Activated T-helper 17 cell treated with anti-CD3 and anti-CD28 coated beads, Interleukin-2, amount 50 U/mL, for 72 hours (primary cell): ENCODE measurements at regions not wholly inside any gene's neighbourhood (a gene's known extent, or its start where the extent isn't known, plus 50 kb on each side); places are given as distances from the start of the nearest gene placed in this dataset.

ENCODE experiments used
- ATAC-seq: fragments of 150-1000 bp; cut with Tn5 transposase; replicated peaks from 2 replicates; pipeline ENCODE4 v1.10.0; 2021; ENCODE audit warnings: mild to moderate bottlenecking, moderate library complexity
- H3K27ac Mint-ChIP-seq: one replicate; pipeline ENCODE4 v1.8.0; 2022; ENCODE audit warnings: mixed read lengths
- H3K27me3 Mint-ChIP-seq: one replicate; pipeline ENCODE4 v1.8.0; 2022; ENCODE audit warnings: mixed read lengths
- H3K36me3 Mint-ChIP-seq: one replicate; pipeline ENCODE4 v1.8.0; 2022; ENCODE audit warnings: low read depth, mild to moderate bottlenecking, mixed read lengths
- H3K4me1 Mint-ChIP-seq: one replicate; pipeline ENCODE4 v1.8.0; 2022; ENCODE audit warnings: mixed read lengths
- H3K4me3 Mint-ChIP-seq: one replicate; pipeline ENCODE4 v1.8.0; 2022; ENCODE audit warnings: mild to moderate bottlenecking, mixed read lengths
- H3K9me3 Mint-ChIP-seq: one replicate; pipeline ENCODE4 v1.8.0; 2022; ENCODE audit warnings: mixed read lengths

- ATAC-seq = no peak
- Mint-ChIP-seq H3K36me3 (no peaks in the 10 kb centered on the region), H3K4me1 (peaks cover 36% of the 10 kb centered on the region), H3K27me3 (no peaks in the 10 kb centered on the region), H3K9me3 (no peaks in the 10 kb centered on the region), H3K4me3 (no peak overlapping the region), H3K27ac (no peak overlapping the region)
These were observed 527.7 kb downstream of the FUT8 start for GRCh38 chr14:65940056-65940735.

DNA sequence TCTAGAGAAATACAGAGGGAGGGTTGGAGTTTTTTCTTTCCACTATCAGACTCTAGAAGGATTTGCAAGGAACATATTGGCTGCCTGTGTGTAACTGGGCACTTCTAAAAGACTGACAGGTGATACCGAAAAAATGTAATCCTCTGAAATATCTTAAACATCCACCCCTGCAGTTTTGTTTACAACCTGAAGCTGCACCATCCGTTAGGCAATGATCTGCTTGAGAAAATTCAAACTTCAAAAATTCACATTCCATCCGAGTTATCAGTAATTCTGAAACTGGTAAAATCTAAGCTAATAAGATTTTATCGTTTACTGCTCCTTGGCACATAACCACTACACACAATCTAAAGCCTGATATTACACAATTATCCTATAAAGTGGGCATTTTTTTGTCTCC, 528.6 kb downstream of the FUT8 start:
- Mint-ChIP-seq H3K27me3 (no peaks in the 10 kb centered on the region), H3K27ac (no peak overlapping the region), H3K4me3 (no peak overlapping the region), H3K36me3 (no peaks in the 10 kb centered on the region), H3K9me3 (no peaks in the 10 kb centered on the region), H3K4me1 (peaks cover 36% of the 10 kb centered on the region)
- ATAC-seq = no peak

DNA sequence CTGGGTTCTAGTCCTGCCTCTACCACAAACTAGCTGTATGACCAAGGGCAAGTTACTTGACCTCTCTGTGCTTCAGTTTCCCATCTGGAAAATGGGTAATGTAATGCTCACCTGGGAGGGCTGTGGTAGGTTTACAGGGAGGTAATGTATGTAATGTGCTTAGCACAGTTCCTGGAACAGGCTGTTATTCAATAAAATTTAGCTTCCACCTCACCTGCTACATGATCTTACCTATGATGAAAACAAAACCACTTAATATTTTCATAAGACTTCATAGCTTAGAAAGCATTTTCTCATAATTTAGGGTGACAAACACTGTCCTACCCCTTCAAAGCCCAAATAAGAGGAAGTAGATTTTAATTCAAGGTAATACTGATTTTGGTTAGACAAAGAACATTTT, 530.6 kb downstream of the FUT8 start:
- ATAC-seq = no peak
- H3K4me3 Mint-ChIP-seq = no peak overlapping the region
- H3K4me1 Mint-ChIP-seq = peaks cover 26% of the 10 kb centered on the region
- H3K27me3 Mint-ChIP-seq = peaks cover 2% of the 10 kb centered on the region
- H3K27ac Mint-ChIP-seq = no peak overlapping the region
- no peaks in the 10 kb centered on the region for H3K36me3 Mint-ChIP-seq
- no peaks in the 10 kb centered on the region for H3K9me3 Mint-ChIP-seq

DNA sequence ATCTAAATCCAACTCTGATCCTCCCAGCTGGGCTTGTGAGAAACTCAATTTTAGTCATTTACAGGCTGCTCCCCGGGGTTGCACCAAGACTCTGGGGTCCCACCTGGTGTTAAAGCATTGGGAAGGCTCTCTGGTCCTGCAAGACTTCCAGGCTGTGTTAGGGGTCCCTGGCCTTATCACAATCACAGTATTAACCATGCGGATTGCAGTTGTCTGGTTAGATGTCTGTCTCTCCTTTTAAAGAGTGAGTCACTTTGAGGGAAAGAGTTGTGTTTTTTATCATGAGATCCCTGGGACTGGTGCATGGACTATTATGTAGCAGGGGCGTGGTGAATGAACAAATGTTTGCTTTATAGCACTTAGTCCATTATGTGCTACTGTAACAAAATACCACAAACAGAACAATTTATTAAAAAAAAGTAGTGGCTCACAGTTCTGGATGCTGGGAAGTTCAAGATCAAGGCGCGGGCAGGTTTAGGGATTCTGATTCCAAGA, 531.4 kb downstream of the FUT8 start:
- no peak for ATAC-seq
- peaks cover 6% of the 10 kb centered on the region for H3K27me3 Mint-ChIP-seq
- no peak overlapping the region for H3K4me3 Mint-ChIP-seq
- no peak overlapping the region for H3K27ac Mint-ChIP-seq
- no peaks in the 10 kb centered on the region for H3K9me3 Mint-ChIP-seq
- peaks cover 25% of the 10 kb centered on the region for H3K4me1 Mint-ChIP-seq
- no peaks in the 10 kb centered on the region for H3K36me3 Mint-ChIP-seq

DNA sequence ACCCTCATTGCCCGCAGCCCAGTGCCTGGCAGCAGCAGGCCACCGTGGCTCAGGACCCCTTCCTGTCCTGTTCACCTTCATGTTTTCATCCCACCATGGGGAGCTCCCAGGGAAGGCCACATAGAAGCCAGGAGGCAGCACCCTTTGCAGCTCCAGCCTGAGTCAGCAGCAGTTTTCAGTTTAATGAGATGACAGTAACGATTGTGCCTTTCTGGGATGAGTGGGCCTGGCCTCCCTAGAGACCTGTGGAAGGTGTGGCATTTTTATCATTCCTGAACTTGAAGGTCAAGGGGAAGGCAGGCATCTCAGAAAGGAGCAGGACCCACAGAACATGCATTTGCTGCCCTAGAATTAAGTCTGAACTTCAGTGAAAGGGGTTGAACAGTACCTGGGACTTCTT, 532.8 kb downstream of the FUT8 start:
- no peaks in the 10 kb centered on the region for H3K9me3 Mint-ChIP-seq
- peaks cover 6% of the 10 kb centered on the region for H3K27me3 Mint-ChIP-seq
- H3K4me1 Mint-ChIP-seq = peaks cover 38% of the 10 kb centered on the region
- no peak overlapping the region for H3K27ac Mint-ChIP-seq
- H3K4me3 Mint-ChIP-seq = no peak overlapping the region
- H3K36me3 Mint-ChIP-seq = no peaks in the 10 kb centered on the region
- no peak for ATAC-seq

- Mint-ChIP-seq H3K27ac (no peak overlapping the region), H3K27me3 (peaks cover 6% of the 10 kb centered on the region), H3K4me3 (no peak overlapping the region), H3K36me3 (no peaks in the 10 kb centered on the region), H3K9me3 (no peaks in the 10 kb centered on the region), H3K4me1 (peaks cover 40% of the 10 kb centered on the region)
- no peak for ATAC-seq
These were observed 534.0 kb downstream of the FUT8 start for GRCh38 chr14:65946494-65946893.

DNA sequence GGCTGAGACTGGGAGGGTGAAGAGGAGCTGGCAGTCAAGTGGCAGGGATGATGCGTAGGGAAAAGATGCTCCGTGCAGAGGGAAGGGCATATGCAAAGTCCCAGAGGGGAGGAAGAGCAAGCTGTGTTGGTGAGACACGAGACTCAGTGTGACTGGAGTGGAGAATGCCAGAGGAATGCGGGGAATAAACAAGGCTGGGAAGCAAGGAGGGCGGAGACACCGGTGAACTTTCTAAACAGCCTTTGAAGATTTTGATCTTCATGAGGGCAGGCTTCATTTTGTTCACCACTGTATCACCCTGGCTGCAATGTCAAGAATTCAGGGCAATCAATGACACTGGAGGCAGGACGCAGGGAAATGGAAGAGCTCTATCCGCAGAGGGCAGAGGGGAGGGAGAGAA, 535.8 kb downstream of the FUT8 start:
- H3K27ac Mint-ChIP-seq = peak overlapping the region; percentile 85

DNA sequence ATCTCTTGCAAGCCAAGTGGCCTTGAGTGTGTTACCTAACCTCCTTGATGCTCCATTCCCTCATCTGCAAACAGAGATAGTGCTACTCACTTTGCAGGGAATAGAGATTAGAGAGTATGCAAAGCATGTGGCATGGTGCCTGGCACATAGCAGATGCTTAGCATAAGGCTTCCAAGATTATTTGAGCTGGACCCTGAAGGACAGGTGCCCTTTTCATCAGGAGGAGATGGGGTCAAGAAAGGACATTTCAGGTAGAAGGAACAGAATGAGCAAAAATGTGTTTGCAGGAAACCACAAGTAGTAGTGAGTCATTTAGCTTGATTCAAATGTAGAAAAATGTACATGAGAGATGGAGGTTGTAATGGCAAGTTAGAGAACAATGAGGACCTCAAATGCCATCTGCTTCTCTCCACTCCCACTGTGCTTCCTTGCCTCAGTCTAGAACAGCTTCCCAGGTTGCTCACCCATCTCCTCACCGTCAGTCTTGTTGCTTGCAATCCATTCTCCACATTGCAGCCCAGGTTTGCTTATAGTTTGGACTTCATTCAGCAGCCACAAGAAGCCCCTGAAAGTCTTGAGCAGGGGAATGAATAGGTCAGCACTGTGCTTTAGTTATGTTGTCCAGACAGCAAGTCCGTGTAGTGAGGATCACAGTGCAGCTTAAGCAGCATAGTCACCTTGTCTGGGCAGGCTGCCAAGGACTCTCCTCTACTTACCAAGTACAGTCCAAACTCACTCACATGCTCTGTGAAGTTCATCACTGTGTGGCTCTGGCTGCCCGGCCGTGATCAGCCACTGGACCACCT, 536.3 kb upstream of the CCDC196 start:
- peak overlapping the region; percentile 85 for H3K27ac Mint-ChIP-seq
- peak overlapping the region; percentile 51 for H3K4me3 Mint-ChIP-seq
- H3K27me3 Mint-ChIP-seq = peaks cover 6% of the 10 kb centered on the region
- no peaks in the 10 kb centered on the region for H3K9me3 Mint-ChIP-seq
- no peaks in the 10 kb centered on the region for H3K36me3 Mint-ChIP-seq
- peak; percentile 94 for ATAC-seq
- H3K4me1 Mint-ChIP-seq = peaks cover 27% of the 10 kb centered on the region

More for the DNA sequence above, 535.8 kb downstream of the FUT8 start:
- Mint-ChIP-seq H3K36me3 (no peaks in the 10 kb centered on the region), H3K9me3 (no peaks in the 10 kb centered on the region), H3K4me1 (peaks cover 37% of the 10 kb centered on the region), H3K27me3 (peaks cover 6% of the 10 kb centered on the region), H3K4me3 (no peak overlapping the region)
- no peak for ATAC-seq

DNA sequence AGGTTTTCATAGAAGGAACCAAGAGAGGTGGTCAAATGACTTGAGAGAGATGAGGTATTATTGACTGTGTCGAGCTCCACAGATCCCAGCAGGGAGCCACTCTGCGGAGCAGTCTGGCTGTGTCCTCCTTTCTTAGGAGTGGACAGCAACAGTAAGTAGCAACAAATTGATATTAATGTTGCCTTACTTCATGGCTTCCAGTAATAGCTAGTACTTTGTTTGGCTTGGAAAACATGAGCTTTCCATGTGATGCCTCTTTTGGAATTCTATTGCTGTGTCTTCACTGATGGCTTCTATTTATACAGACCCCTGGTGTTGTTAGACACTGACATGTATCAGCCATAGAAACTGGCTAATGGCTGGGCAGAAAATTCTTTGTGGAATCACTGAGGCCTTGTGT, 531.2 kb upstream of the CCDC196 start:
- H3K36me3 Mint-ChIP-seq = no peaks in the 10 kb centered on the region
- no peak for ATAC-seq
- no peaks in the 10 kb centered on the region for H3K9me3 Mint-ChIP-seq
- H3K27ac Mint-ChIP-seq = no peak overlapping the region
- no peaks in the 10 kb centered on the region for H3K27me3 Mint-ChIP-seq
- peaks cover 14% of the 10 kb centered on the region for H3K4me1 Mint-ChIP-seq
- H3K4me3 Mint-ChIP-seq = no peak overlapping the region

DNA sequence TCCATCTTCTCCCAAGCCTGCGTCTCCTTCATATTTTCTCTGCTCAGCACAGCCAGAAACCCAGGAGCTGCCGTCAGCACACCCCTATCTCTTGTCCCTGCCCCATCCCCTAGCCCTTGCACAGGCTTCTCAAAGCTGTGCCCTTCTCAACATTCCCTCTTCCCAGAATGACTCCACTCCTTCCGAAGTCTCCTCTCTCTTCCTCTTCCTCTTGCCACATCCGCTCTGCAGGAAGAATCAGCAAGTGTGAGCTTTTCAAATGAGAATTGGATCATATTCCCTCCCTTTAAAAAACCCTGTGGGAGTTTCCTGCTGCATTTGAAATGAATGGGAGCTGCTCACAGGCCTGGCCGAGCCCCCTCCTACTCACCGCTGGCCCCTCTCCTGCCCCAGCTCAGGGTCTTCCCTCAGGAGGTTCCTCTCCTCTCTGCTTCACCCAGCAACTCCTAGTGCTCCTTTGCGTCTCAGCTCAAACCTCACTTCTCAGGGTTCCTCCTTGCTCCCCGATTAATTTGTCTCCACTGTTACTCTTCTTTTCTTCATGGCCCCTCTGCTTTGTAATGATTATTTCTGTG, 528.5 kb upstream of the CCDC196 start:
- ATAC-seq = no peak
- Mint-ChIP-seq H3K4me1 (peaks cover 15% of the 10 kb centered on the region), H3K27me3 (no peaks in the 10 kb centered on the region), H3K36me3 (no peaks in the 10 kb centered on the region), H3K27ac (no peak overlapping the region), H3K4me3 (no peak overlapping the region), H3K9me3 (no peaks in the 10 kb centered on the region)

- H3K4me3 Mint-ChIP-seq = no peak overlapping the region
- ATAC-seq = peak; percentile 39
- no peak overlapping the region for H3K27ac Mint-ChIP-seq
- H3K4me1 Mint-ChIP-seq = peaks cover 15% of the 10 kb centered on the region
- no peaks in the 10 kb centered on the region for H3K9me3 Mint-ChIP-seq
- no peaks in the 10 kb centered on the region for H3K36me3 Mint-ChIP-seq
- no peaks in the 10 kb centered on the region for H3K27me3 Mint-ChIP-seq
These were observed 527.3 kb upstream of the CCDC196 start for GRCh38 chr14:65958664-65959562.

GRCh38 chr14:65959563-65960024, 526.6 kb upstream of the CCDC196 start:
- ATAC-seq = no peak
- peaks cover 15% of the 10 kb centered on the region for H3K4me1 Mint-ChIP-seq

DNA sequence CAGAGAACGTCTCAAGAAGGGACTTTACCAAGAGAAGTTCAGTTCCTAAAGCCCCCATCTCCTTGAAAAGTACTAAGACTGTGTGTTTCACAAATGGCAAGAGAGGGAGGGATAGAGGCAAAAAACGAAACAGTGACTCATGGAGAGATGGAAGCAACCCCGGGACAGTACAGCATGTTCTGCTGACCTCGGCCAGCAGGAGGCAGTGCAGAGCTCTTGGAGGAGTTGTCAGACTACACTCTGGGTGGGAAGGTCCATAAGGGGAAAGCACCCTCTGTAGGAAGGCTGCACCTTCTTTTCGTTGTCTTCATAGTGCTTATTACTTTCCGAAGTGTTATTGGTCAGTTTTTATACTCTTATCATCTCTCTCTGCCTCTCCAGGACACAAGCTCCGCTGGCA, 525.2 kb upstream of the CCDC196 start:
- no peaks in the 10 kb centered on the region for H3K9me3 Mint-ChIP-seq

More at GRCh38 chr14:65959563-65960024, 526.6 kb upstream of the CCDC196 start:
- Mint-ChIP-seq H3K4me3 (no peak overlapping the region), H3K9me3 (no peaks in the 10 kb centered on the region), H3K27me3 (no peaks in the 10 kb centered on the region), H3K36me3 (no peaks in the 10 kb centered on the region), H3K27ac (no peak overlapping the region)

GRCh38 chr14:65962952-65963351, 523.2 kb upstream of the CCDC196 start:
- H3K4me3 Mint-ChIP-seq = no peak overlapping the region
- no peaks in the 10 kb centered on the region for H3K36me3 Mint-ChIP-seq
- no peaks in the 10 kb centered on the region for H3K27me3 Mint-ChIP-seq
- H3K9me3 Mint-ChIP-seq = no peaks in the 10 kb centered on the region
- ATAC-seq = no peak
- H3K4me1 Mint-ChIP-seq = peaks cover 15% of the 10 kb centered on the region
- no peak overlapping the region for H3K27ac Mint-ChIP-seq

More for the DNA sequence above, 525.2 kb upstream of the CCDC196 start:
- ATAC-seq = peak; percentile 95
- H3K27ac Mint-ChIP-seq = no peak overlapping the region
- H3K27me3 Mint-ChIP-seq = no peaks in the 10 kb centered on the region
- H3K36me3 Mint-ChIP-seq = no peaks in the 10 kb centered on the region
- H3K4me3 Mint-ChIP-seq = no peak overlapping the region
- H3K4me1 Mint-ChIP-seq = peaks cover 15% of the 10 kb centered on the region
